HCT116 (cell line): ENCODE measurements at regions not wholly inside any gene's neighbourhood (a gene's known extent, or its start where the extent isn't known, plus 50 kb on each side); places are given as distances from the start of the nearest gene placed in this dataset.

Experiments
- ATAC-seq: fragments of 200-7000 bp; cut with Tn5 transposase; 2 replicates; pipeline ENCODE4 v1.9.1; 2020; ENCODE audit warnings: mild to moderate bottlenecking, moderate library complexity
- BruUV-seq: library from RNA; stranded (reverse); fragments of 400-500 nt; replicated peaks from 2 replicates; lab custom pipeline; 2021; lab: Mats Ljungman, UMichigan
- CTCF ChIA-PET: fragments of 300-600 bp; sonication (Branson Sonifier 250); formaldehyde crosslinking; loops from one replicate; lab custom pipeline; 2021; ENCODE audit warnings: antibody characterized with exemption; lab: Charles Lee
- POLR2A ChIA-PET: fragments of 300-600, 350-600 bp; sonication (Branson Sonifier 250); formaldehyde crosslinking; loops from one replicate; lab custom pipeline; 2021; ENCODE audit warnings: antibody characterized with exemption; lab: Charles Lee
- RAD21 ChIA-PET, 2 experiments: fragments of 300-600 bp; sonication (Branson Sonifier 250); formaldehyde crosslinking; loops; one replicate each; lab custom pipeline; 2023; ENCODE audit warnings: low total read pairs in 2 of 2; ENCODE audit not compliant: uncharacterized antibody in 2 of 2, unreplicated experiment in 2 of 2, low non-redundant PET in 1 of 2; lab: Charles Lee
- DNase-seq: peaks from one replicate; pipeline ENCODE4 v3.0.0-alpha.2; 2010; ENCODE audit warnings: low read depth, low spot score
- H2AFZ ChIP-seq: fragments of 200-600 bp; shearing (Covaris generic), sonication (generic); 2 replicates; pipeline ENCODE4 v1.6.1; 2017; ENCODE audit warnings: low read depth, mixed run types, mixed read lengths, antibody characterized with exemption, low read length; ENCODE audit not compliant: poor library complexity, severe bottlenecking
- H3K27ac ChIP-seq: 2 replicates; pipeline ENCODE4 v1.5.1; 2012; ENCODE audit warnings: low read depth, low read length
- H3K27me3 ChIP-seq: fragments of 200-600 bp; sonication (generic); 2 replicates; pipeline ENCODE4 v1.6.1; 2016; ENCODE audit warnings: mixed run types, low read length, mixed read lengths; ENCODE audit not compliant: insufficient read depth
- H3K36me3 ChIP-seq, 2 experiments: fragments of 200-500 bp in 1 of 2; fragments of 200-600 bp in 1 of 2; sonication (Bioruptor generic) in 1 of 2; sonication (generic) in 1 of 2; 2 replicates each; pipeline versions ENCODE4 v1.5.1 to v1.6.1; 2014 to 2016; ENCODE audit warnings: low read length in 2 of 2, inconsistent platforms in 1 of 2, mixed read lengths in 1 of 2, mixed run types in 1 of 2; ENCODE audit not compliant: insufficient read depth in 2 of 2, control insufficient read depth in 1 of 2
- H3K4me1 ChIP-seq, 2 experiments: fragments of 200-600 bp in 1 of 2; sonication (generic) in 1 of 2; 2 replicates each; pipeline versions ENCODE4 v1.5.1 to v1.6.1; 2012 to 2017; ENCODE audit warnings: low read length in 2 of 2, inconsistent platforms in 1 of 2, mild to moderate bottlenecking in 1 of 2, mixed read lengths in 1 of 2, mixed run types in 1 of 2, moderate library complexity in 1 of 2; ENCODE audit not compliant: insufficient read depth in 2 of 2, control insufficient read depth in 1 of 2
- H3K4me2 ChIP-seq: fragments of 200-600 bp; sonication (generic); 2 replicates; pipeline ENCODE4 v1.6.1; 2017; ENCODE audit warnings: mixed run types, low read length, mixed read lengths
- H3K4me3 ChIP-seq, 2 experiments: fragments of 200-600 bp in 1 of 2; sonication (generic) in 1 of 2; replicated peaks in 1 of 2; 2 replicates each; pipeline ENCODE4 v1.5.1; 2011 to 2016; ENCODE audit warnings: low read length in 2 of 2, control low read depth in 1 of 2, low read depth in 1 of 2, mild to moderate bottlenecking in 1 of 2, mixed read lengths in 1 of 2, mixed run types in 1 of 2
- H3K79me2 ChIP-seq: fragments of 200-600 bp; sonication (generic); 2 replicates; pipeline ENCODE4 v1.6.1; 2017; ENCODE audit warnings: mild to moderate bottlenecking, mixed run types, low read length, moderate library complexity, mixed read lengths; ENCODE audit not compliant: insufficient read depth
- H3K9ac ChIP-seq: fragments of 200-600 bp; sonication (generic); 2 replicates; pipeline ENCODE4 v1.6.1; 2016; ENCODE audit warnings: low read length, mixed read lengths
- H3K9me2 ChIP-seq: fragments of 200-600 bp; sonication (generic), shearing (Covaris generic); 2 replicates; pipeline ENCODE4 v1.6.1; 2017; ENCODE audit warnings: mixed run types, mild to moderate bottlenecking, moderate library complexity; ENCODE audit not compliant: insufficient read depth
- H3K9me3 ChIP-seq, 2 experiments: fragments of 200-500 bp in 1 of 2; fragments of 200-600 bp in 1 of 2; sonication (Bioruptor generic) in 1 of 2; sonication (generic) in 1 of 2; 2 replicates each; pipeline ENCODE4 v1.6.1; 2014 to 2017; ENCODE audit warnings: low read length in 2 of 2, mixed read lengths in 2 of 2, inconsistent platforms in 1 of 2, low read depth in 1 of 2, mild to moderate bottlenecking in 1 of 2, mixed run types in 1 of 2, moderate library complexity in 1 of 2; ENCODE audit not compliant: control insufficient read depth in 1 of 2, insufficient read depth in 1 of 2
- H4K20me1 ChIP-seq: fragments of 200-600 bp; sonication (generic), shearing (Covaris generic); 2 replicates; pipeline ENCODE4 v1.6.1; 2017; ENCODE audit warnings: mixed run types, mild to moderate bottlenecking, moderate library complexity; ENCODE audit not compliant: insufficient read depth
- CBX3 ChIP-seq: IDR thresholded peaks from 2 replicates; pipeline ENCODE4 v1.6.1; 2012; ENCODE audit warnings: low read depth
- ELF1 ChIP-seq: IDR thresholded peaks from 2 replicates; pipeline ENCODE4 v1.6.1; 2012; ENCODE audit warnings: low read depth, borderline replicate concordance
- EZH2phosphoT487 ChIP-seq: fragments of 200-600 bp; IDR thresholded peaks from 2 replicates; pipeline ENCODE4 v1.6.1; 2018; ENCODE audit warnings: antibody characterized with exemption, borderline replicate concordance
- SIN3A ChIP-seq: IDR thresholded peaks from 2 replicates; pipeline ENCODE4 v1.6.1; 2012; ENCODE audit warnings: low read depth
- SP1 ChIP-seq: IDR thresholded peaks from 2 replicates; pipeline ENCODE4 v1.6.1; 2012; ENCODE audit warnings: low read depth
- SRF ChIP-seq: IDR thresholded peaks from 2 replicates; pipeline ENCODE4 v1.6.1; 2012; ENCODE audit warnings: low read depth
- ZNF274 ChIP-seq: fragments of 200-500 bp; sonication (Bioruptor generic); IDR thresholded peaks from 2 replicates; pipeline ENCODE4 v1.6.1; 2014; ENCODE audit warnings: mild to moderate bottlenecking, low read depth, low read length, inconsistent platforms
- intact Hi-C: fragments of 100-400 bp; cut with micrococcal nuclease; formaldehyde crosslinking; loops from 2 replicates; pipeline ENCODE4 v1.10.0; 2022
- TF ChIP-seq, protein P1 (sequence below): IDR thresholded peaks from 2 replicates; pipeline ENCODE4 v1.6.1; 2012
- TF ChIP-seq, protein P2 (sequence below), 3 experiments: fragments of 200-600 bp in 1 of 3; sonication (generic) in 1 of 3; IDR thresholded peaks in 2 of 3; conservative IDR thresholded peaks in 1 of 3; 2 replicates each; pipeline ENCODE4 v1.5.1; 2012 to 2017; ENCODE audit warnings: low read depth in 2 of 3, low read length in 2 of 3, antibody characterized with exemption in 1 of 3, borderline replicate concordance in 1 of 3, control low read depth in 1 of 3, mild to moderate bottlenecking in 1 of 3, mixed read lengths in 1 of 3, mixed run types in 1 of 3, moderate library complexity in 1 of 3; ENCODE audit not compliant: insufficient read depth in 1 of 3
- TF ChIP-seq, protein P3 (sequence below): IDR thresholded peaks from 2 replicates; pipeline ENCODE4 v1.6.1; 2012; ENCODE audit warnings: low read depth
- TF ChIP-seq, protein P4 (sequence below): IDR thresholded peaks from 2 replicates; pipeline ENCODE4 v1.6.1; 2011; ENCODE audit warnings: mild to moderate bottlenecking, low read length, moderate library complexity; ENCODE audit not compliant: insufficient replicate concordance; ENCODE audit errors: extremely low read depth

DNA sequence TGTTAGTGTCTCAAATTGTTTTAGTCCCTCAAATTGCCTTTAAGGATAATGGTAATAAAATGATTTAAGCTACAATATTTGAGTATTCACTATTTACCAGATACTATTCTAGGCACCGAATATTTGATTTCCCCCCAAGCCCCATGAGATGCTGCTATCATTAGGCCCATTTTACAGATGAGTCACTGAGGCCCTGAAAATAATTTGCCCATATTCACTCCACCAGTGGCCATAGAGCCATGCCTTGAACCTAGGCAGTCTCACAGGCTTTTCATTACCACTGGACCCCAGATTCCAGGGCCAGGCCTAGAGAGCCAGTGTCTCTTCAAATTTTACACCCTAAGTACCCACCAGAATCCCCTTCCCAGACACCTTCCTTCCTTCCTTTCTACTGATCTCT, 133.7 kb downstream of the LINC00237 start:
- ATAC-seq, result no peak
- Histone ChIP-seq H3K36me3 (no peaks in the 10 kb centered on the region), H3K9me2 (no peaks in the 10 kb centered on the region), H3K4me2 (no peak overlapping the region), H3K9me3 (no peaks in the 10 kb centered on the region), H3K9ac (no peak overlapping the region), H3K4me3 (no peak overlapping the region), H3K27ac (no peak overlapping the region), H3K4me1 (no peaks in the 10 kb centered on the region), H2AFZ (no peak overlapping the region), H4K20me1 (no peaks in the 10 kb centered on the region), H3K27me3 (peaks cover 51% of the 10 kb centered on the region), H3K79me2 (no peaks in the 10 kb centered on the region)
- BruUV-seq, result no TSS peak
- DNase-seq, result no peak
- TF ChIP-seq, protein P1, sequence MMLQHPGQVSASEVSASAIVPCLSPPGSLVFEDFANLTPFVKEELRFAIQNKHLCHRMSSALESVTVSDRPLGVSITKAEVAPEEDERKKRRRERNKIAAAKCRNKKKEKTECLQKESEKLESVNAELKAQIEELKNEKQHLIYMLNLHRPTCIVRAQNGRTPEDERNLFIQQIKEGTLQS, result no peak
- TF ChIP-seq, protein P2, sequence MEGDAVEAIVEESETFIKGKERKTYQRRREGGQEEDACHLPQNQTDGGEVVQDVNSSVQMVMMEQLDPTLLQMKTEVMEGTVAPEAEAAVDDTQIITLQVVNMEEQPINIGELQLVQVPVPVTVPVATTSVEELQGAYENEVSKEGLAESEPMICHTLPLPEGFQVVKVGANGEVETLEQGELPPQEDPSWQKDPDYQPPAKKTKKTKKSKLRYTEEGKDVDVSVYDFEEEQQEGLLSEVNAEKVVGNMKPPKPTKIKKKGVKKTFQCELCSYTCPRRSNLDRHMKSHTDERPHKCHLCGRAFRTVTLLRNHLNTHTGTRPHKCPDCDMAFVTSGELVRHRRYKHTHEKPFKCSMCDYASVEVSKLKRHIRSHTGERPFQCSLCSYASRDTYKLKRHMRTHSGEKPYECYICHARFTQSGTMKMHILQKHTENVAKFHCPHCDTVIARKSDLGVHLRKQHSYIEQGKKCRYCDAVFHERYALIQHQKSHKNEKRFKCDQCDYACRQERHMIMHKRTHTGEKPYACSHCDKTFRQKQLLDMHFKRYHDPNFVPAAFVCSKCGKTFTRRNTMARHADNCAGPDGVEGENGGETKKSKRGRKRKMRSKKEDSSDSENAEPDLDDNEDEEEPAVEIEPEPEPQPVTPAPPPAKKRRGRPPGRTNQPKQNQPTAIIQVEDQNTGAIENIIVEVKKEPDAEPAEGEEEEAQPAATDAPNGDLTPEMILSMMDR (IDR thresholded peaks at IDR 0.05 in 2 of 3, conservative IDR thresholded peaks at IDR 0.05 in 1 of 3; ENCODE audit: borderline replicate concordance in 1 of 3, insufficient read depth in 1 of 3, low read depth in 2 of 3, low read length in 2 of 3), result no peak
- TF ChIP-seq CBX3, result no peak
- intact Hi-C loops, result no loop called here
- POLR2A ChIA-PET, result no interaction called here
- CTCF ChIA-PET, result no interaction called here
- RAD21 ChIA-PET, result interaction anchor here in 1 of 2 experiments (0.7 kb wide), 1 partner anchor 39 kb away, joined by 6 read pairs; no protein-coding TSS in a partner anchor

DNA sequence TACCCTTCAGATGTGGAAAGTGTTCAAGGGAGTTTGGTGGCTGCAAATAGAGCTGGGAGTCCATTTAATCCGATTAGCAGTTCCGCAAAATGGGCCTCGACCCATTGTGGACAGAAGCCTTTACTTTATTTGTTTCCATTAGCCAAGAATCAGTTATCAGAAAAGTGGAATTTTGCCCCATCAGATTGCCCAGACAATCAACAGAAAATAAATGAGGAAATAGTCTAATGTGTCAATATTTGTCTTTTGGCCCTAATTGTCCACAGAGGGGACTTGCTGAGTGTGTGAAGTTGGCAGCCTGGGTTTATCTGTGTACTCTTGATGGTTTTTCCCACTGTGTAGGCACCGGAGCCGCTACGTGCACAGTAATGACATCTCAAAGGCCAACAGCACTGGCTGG, 134.3 kb downstream of the LINC00237 start:
- no peak overlapping the region for H3K4me2 ChIP-seq
- ChIA-PET POLR2A (no interaction called here), CTCF (no interaction called here), RAD21 (no interaction called here)
- H3K9me3 ChIP-seq, result no peaks in the 10 kb centered on the region
- H3K4me3 ChIP-seq, result no peak overlapping the region
- H3K4me1 ChIP-seq, result no peaks in the 10 kb centered on the region
- no peaks in the 10 kb centered on the region for H3K79me2 ChIP-seq
- H2AFZ ChIP-seq, result no peak overlapping the region
- BruUV-seq, result no TSS peak
- H3K36me3 ChIP-seq, result no peaks in the 10 kb centered on the region
- ATAC-seq, result no peak
- peaks cover 56% of the 10 kb centered on the region for H3K27me3 ChIP-seq
- no peak overlapping the region for H3K27ac ChIP-seq
- intact Hi-C loops, result no loop called here
- H4K20me1 ChIP-seq, result no peaks in the 10 kb centered on the region
- H3K9me2 ChIP-seq, result no peaks in the 10 kb centered on the region
- no peak overlapping the region for H3K9ac ChIP-seq
- DNase-seq, result no peak
- TF ChIP-seq SP1 (no peak), ELF1 (no peak), ZNF274 (no peak), SRF (no peak), SIN3A (no peak), EZH2phosphoT487 (no peak)
- TF ChIP-seq, protein P3, sequence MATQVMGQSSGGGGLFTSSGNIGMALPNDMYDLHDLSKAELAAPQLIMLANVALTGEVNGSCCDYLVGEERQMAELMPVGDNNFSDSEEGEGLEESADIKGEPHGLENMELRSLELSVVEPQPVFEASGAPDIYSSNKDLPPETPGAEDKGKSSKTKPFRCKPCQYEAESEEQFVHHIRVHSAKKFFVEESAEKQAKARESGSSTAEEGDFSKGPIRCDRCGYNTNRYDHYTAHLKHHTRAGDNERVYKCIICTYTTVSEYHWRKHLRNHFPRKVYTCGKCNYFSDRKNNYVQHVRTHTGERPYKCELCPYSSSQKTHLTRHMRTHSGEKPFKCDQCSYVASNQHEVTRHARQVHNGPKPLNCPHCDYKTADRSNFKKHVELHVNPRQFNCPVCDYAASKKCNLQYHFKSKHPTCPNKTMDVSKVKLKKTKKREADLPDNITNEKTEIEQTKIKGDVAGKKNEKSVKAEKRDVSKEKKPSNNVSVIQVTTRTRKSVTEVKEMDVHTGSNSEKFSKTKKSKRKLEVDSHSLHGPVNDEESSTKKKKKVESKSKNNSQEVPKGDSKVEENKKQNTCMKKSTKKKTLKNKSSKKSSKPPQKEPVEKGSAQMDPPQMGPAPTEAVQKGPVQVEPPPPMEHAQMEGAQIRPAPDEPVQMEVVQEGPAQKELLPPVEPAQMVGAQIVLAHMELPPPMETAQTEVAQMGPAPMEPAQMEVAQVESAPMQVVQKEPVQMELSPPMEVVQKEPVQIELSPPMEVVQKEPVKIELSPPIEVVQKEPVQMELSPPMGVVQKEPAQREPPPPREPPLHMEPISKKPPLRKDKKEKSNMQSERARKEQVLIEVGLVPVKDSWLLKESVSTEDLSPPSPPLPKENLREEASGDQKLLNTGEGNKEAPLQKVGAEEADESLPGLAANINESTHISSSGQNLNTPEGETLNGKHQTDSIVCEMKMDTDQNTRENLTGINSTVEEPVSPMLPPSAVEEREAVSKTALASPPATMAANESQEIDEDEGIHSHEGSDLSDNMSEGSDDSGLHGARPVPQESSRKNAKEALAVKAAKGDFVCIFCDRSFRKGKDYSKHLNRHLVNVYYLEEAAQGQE, result no peak
- TF ChIP-seq, protein P1, result no peak
- TF ChIP-seq, protein P4, sequence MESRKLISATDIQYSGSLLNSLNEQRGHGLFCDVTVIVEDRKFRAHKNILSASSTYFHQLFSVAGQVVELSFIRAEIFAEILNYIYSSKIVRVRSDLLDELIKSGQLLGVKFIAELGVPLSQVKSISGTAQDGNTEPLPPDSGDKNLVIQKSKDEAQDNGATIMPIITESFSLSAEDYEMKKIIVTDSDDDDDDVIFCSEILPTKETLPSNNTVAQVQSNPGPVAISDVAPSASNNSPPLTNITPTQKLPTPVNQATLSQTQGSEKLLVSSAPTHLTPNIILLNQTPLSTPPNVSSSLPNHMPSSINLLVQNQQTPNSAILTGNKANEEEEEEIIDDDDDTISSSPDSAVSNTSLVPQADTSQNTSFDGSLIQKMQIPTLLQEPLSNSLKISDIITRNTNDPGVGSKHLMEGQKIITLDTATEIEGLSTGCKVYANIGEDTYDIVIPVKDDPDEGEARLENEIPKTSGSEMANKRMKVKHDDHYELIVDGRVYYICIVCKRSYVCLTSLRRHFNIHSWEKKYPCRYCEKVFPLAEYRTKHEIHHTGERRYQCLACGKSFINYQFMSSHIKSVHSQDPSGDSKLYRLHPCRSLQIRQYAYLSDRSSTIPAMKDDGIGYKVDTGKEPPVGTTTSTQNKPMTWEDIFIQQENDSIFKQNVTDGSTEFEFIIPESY, result no peak
